H1 (cell line): ENCODE measurements at regions not wholly inside any gene's neighbourhood (a gene's known extent, or its start where the extent isn't known, plus 50 kb on each side); places are given as distances from the start of the nearest gene placed in this dataset.

Source experiments
- CTCF ChIA-PET: fragments of 300-600 bp; sonication (Branson Sonifier 250); formaldehyde crosslinking; loops from one replicate; lab custom pipeline; 2021; ENCODE audit not compliant: partially characterized antibody; lab: Charles Lee
- POLR2A ChIA-PET: fragments of 300-600 bp; sonication (Branson Sonifier 250); formaldehyde crosslinking; loops from one replicate; lab custom pipeline; 2021; ENCODE audit warnings: inconsistent platforms; ENCODE audit not compliant: partially characterized antibody; lab: Charles Lee
- DNase-seq, 2 experiments: peaks; one replicate each; pipeline versions ENCODE4 v3.0.0 to v3.0.0-alpha.2; 2010 to 2022; ENCODE audit warnings: low spot score in 2 of 2, low read depth in 1 of 2, mixed read lengths in 1 of 2
- FAIRE-seq: peaks from 2 replicates; lab custom pipeline; 2011; peaks lifted over from hg19 to GRCh38; lab: Jason Lieb, UNC
- H2AFZ ChIP-seq: 2 replicates; pipeline ENCODE4 v1.8.1; 2012; ENCODE audit warnings: low read length, inconsistent platforms
- H2AK5ac ChIP-seq: 2 replicates; pipeline ENCODE4 v1.6.1; 2013; ENCODE audit warnings: low read depth, low read length
- H2BK120ac ChIP-seq: replicated peaks from 2 replicates; pipeline ENCODE3; 2013; ENCODE audit warnings: low read depth, low read length, inconsistent platforms
- H2BK12ac ChIP-seq: 2 replicates; pipeline ENCODE4 v1.6.1; 2013; ENCODE audit warnings: low read depth, low read length
- H2BK15ac ChIP-seq: 2 replicates; pipeline ENCODE4 v1.6.1; 2013; ENCODE audit warnings: low read length
- H2BK20ac ChIP-seq: 2 replicates; pipeline ENCODE4 v1.6.1; 2013; ENCODE audit warnings: low read length
- H2BK5ac ChIP-seq: 2 replicates; pipeline ENCODE4 v1.6.1; 2013; ENCODE audit warnings: low read depth, low read length
- H3K14ac ChIP-seq: 2 replicates; pipeline ENCODE4 v1.6.1; 2013; ENCODE audit warnings: inconsistent platforms; ENCODE audit not compliant: insufficient read length
- H3K18ac ChIP-seq: 2 replicates; pipeline ENCODE4 v1.6.1; 2013; ENCODE audit warnings: low read length; ENCODE audit errors: extremely low read depth
- H3K23ac ChIP-seq: 2 replicates; pipeline ENCODE4 v1.6.1; 2013; ENCODE audit warnings: inconsistent platforms; ENCODE audit not compliant: insufficient read length
- H3K23me2 ChIP-seq: 2 replicates; pipeline ENCODE4 v1.6.1; 2013; ENCODE audit warnings: low read depth, low read length
- H3K27ac ChIP-seq: 2 replicates; pipeline ENCODE4 v1.6.1; 2011; ENCODE audit warnings: low read depth, low read length, inconsistent platforms
- H3K27me3 ChIP-seq, 4 experiments: replicated peaks in 1 of 4; 1 replicate in 1 of 4; 2 replicates in 3 of 4; pipeline versions ENCODE4 v1.6.1 to v1.8.1; 2011 to 2013; ENCODE audit warnings: low read length in 3 of 4, mild to moderate bottlenecking in 3 of 4, inconsistent platforms in 2 of 4, mixed read lengths in 2 of 4, moderate library complexity in 1 of 4; ENCODE audit not compliant: control insufficient read depth in 3 of 4, insufficient read depth in 3 of 4; ENCODE audit errors: extremely low read depth in 1 of 4
- H3K36me3 ChIP-seq, 4 experiments: 2 replicates each; pipeline versions ENCODE4 v1.6.1 to v1.8.1; 2011 to 2013; ENCODE audit warnings: mild to moderate bottlenecking in 4 of 4, low read length in 3 of 4, moderate library complexity in 2 of 4, control low read depth in 1 of 4, inconsistent platforms in 1 of 4; ENCODE audit not compliant: insufficient read depth in 4 of 4, control insufficient read depth in 2 of 4
- H3K4ac ChIP-seq: replicated peaks from 2 replicates; pipeline ENCODE3; 2013; ENCODE audit warnings: low read length, low read depth, mixed read lengths, inconsistent platforms; ENCODE audit not compliant: insufficient read length
- H3K4me1 ChIP-seq, 4 experiments: replicated peaks in 1 of 4; 1 replicate in 1 of 4; 2 replicates in 3 of 4; pipeline versions ENCODE4 v1.6.1 to v1.8.1; 2011 to 2013; ENCODE audit warnings: low read length in 3 of 4, inconsistent platforms in 2 of 4, mixed read lengths in 1 of 4; ENCODE audit not compliant: insufficient read depth in 4 of 4, control insufficient read depth in 3 of 4
- H3K4me2 ChIP-seq, 2 experiments: 2 replicates each; pipeline versions ENCODE4 v1.6.1 to v1.8.1; 2011 to 2013; ENCODE audit warnings: low read depth in 2 of 2, low read length in 2 of 2, control low read depth in 1 of 2, inconsistent platforms in 1 of 2, mild to moderate bottlenecking in 1 of 2; ENCODE audit not compliant: insufficient read depth in 1 of 2
- H3K4me3 ChIP-seq, 4 experiments: fragments of 200-600, 300-600 bp in 1 of 4; sonication (generic), shearing (Covaris generic), sonication (Bioruptor Twin) in 1 of 4; 2 replicates each; pipeline versions ENCODE4 v1.5.1 to v1.8.1; 2011 to 2016; ENCODE audit warnings: low read length in 4 of 4, low read depth in 3 of 4, control low read depth in 2 of 4, inconsistent platforms in 2 of 4, mild to moderate bottlenecking in 2 of 4, mixed read lengths in 1 of 4, moderate library complexity in 1 of 4; ENCODE audit not compliant: insufficient read depth in 2 of 4; ENCODE audit errors: extremely low read depth in 1 of 4
- H3K56ac ChIP-seq: replicated peaks from 2 replicates; pipeline ENCODE3; 2013; ENCODE audit warnings: low read depth, mild to moderate bottlenecking, mixed read lengths, low read length, inconsistent platforms; ENCODE audit not compliant: insufficient read length
- H3K79me1 ChIP-seq: 2 replicates; pipeline ENCODE4 v1.6.1; 2013; ENCODE audit warnings: low read depth, low read length, control low read depth
- H3K79me2 ChIP-seq, 2 experiments: 2 replicates each; pipeline versions ENCODE4 v1.6.1 to v1.8.1; 2012 to 2013; ENCODE audit warnings: low read length in 2 of 2, mild to moderate bottlenecking in 2 of 2, inconsistent platforms in 1 of 2; ENCODE audit not compliant: insufficient read depth in 2 of 2, control insufficient read depth in 1 of 2
- H3K9ac ChIP-seq, 4 experiments: replicated peaks in 1 of 4; 1 replicate in 1 of 4; 2 replicates in 3 of 4; pipeline versions ENCODE4 v1.6.1 to v1.8.1; 2011 to 2013; ENCODE audit warnings: low read depth in 3 of 4, low read length in 3 of 4, control low read depth in 2 of 4, mild to moderate bottlenecking in 2 of 4, moderate library complexity in 2 of 4, inconsistent platforms in 1 of 4; ENCODE audit errors: extremely low read depth in 1 of 4
- H3K9me3 ChIP-seq, 2 experiments: 2 replicates each; pipeline versions ENCODE4 v1.6.1 to v1.8.1; 2012 to 2013; ENCODE audit warnings: mild to moderate bottlenecking in 2 of 2, moderate library complexity in 2 of 2, control low read depth in 1 of 2, inconsistent platforms in 1 of 2, low read depth in 1 of 2, low read length in 1 of 2, mixed read lengths in 1 of 2; ENCODE audit not compliant: insufficient read depth in 2 of 2
- H4K20me1 ChIP-seq, 2 experiments: replicated peaks in 1 of 2; 2 replicates each; pipeline versions ENCODE3 to v1.8.1; 2011 to 2013; ENCODE audit warnings: inconsistent platforms in 2 of 2, low read length in 2 of 2, mild to moderate bottlenecking in 1 of 2; ENCODE audit not compliant: insufficient read depth in 2 of 2, control insufficient read depth in 1 of 2
- H4K5ac ChIP-seq: 2 replicates; pipeline ENCODE4 v1.6.1; 2013; ENCODE audit warnings: low read length, low read depth, mixed read lengths, inconsistent platforms; ENCODE audit not compliant: insufficient read length
- H4K8ac ChIP-seq: 2 replicates; pipeline ENCODE4 v1.8.0; 2013; ENCODE audit warnings: mild to moderate bottlenecking, moderate library complexity, low read length, inconsistent platforms; ENCODE audit not compliant: insufficient read depth; ENCODE audit errors: extremely low read depth
- H4K91ac ChIP-seq: replicated peaks from 2 replicates; pipeline ENCODE3; 2013; ENCODE audit warnings: low read length, mixed read lengths, inconsistent platforms; ENCODE audit not compliant: insufficient read length
- CBX8 ChIP-seq: fragments of 300-800, 300-1000 bp; sonication (generic); IDR thresholded peaks from 2 replicates; pipeline ENCODE4 v1.7.1; 2016; ENCODE audit warnings: low read depth, low read length, borderline replicate concordance
- CHD2 ChIP-seq: IDR thresholded peaks from 2 replicates; pipeline ENCODE4 v1.6.1; 2012; ENCODE audit warnings: low read length, improper control_type of control experiment
- EP300 ChIP-seq, 2 experiments: IDR thresholded peaks; 1 replicate in 1 of 2; 2 replicates in 1 of 2; pipeline ENCODE4 v1.6.1; 2011 to 2012; ENCODE audit warnings: low read depth in 2 of 2, low read length in 2 of 2, mild to moderate bottlenecking in 2 of 2, borderline replicate concordance in 1 of 2, inconsistent platforms in 1 of 2, moderate library complexity in 1 of 2
- GABPA ChIP-seq: IDR thresholded peaks from 2 replicates; pipeline ENCODE4 v1.6.1; 2011; ENCODE audit warnings: mild to moderate bottlenecking, low read length, moderate library complexity, borderline replicate concordance; ENCODE audit not compliant: insufficient read depth
- JUN ChIP-seq: IDR thresholded peaks from 2 replicates; pipeline ENCODE4 v1.6.1; 2011; ENCODE audit warnings: low read depth, mild to moderate bottlenecking, improper control_type of control experiment, low read length
- MAFK ChIP-seq: IDR thresholded peaks from 2 replicates; pipeline ENCODE4 v1.6.1; 2012; ENCODE audit warnings: low read depth, mild to moderate bottlenecking, improper control_type of control experiment, low read length
- POLR2A ChIP-seq, 2 experiments: IDR thresholded peaks; 1 replicate in 1 of 2; 2 replicates in 1 of 2; pipeline ENCODE4 v1.6.1; 2011; ENCODE audit warnings: low read depth in 2 of 2, low read length in 2 of 2, mild to moderate bottlenecking in 2 of 2; ENCODE audit errors: control extremely low read depth in 1 of 2
- POU5F1 ChIP-seq: IDR thresholded peaks from 2 replicates; pipeline ENCODE4 v1.6.1; 2011; ENCODE audit warnings: low read depth, mild to moderate bottlenecking, low read length, moderate library complexity
- SAP30 ChIP-seq: fragments of 300-600 bp; sonication (generic); IDR thresholded peaks from 2 replicates; pipeline ENCODE4 v1.7.1; 2012; ENCODE audit warnings: low read length, moderate library complexity, mild to moderate bottlenecking, inconsistent platforms; ENCODE audit not compliant: insufficient read depth, insufficient replicate concordance
- SIN3A ChIP-seq, 2 experiments: IDR thresholded peaks in 1 of 2; conservative IDR thresholded peaks in 1 of 2; 2 replicates each; pipeline ENCODE4 v1.6.1; 2011 to 2012; ENCODE audit warnings: low read length in 2 of 2, improper control_type of control experiment in 1 of 2, low read depth in 1 of 2, mild to moderate bottlenecking in 1 of 2
- SIX5 ChIP-seq: IDR thresholded peaks from 2 replicates; pipeline ENCODE4 v1.6.1; 2011; ENCODE audit warnings: mild to moderate bottlenecking, low read depth, low read length
- SP2 ChIP-seq: IDR thresholded peaks from 2 replicates; pipeline ENCODE4 v1.6.1; 2012; ENCODE audit warnings: mild to moderate bottlenecking, low read length, inconsistent platforms
- TBP ChIP-seq: IDR thresholded peaks from 2 replicates; pipeline ENCODE4 v1.6.1; 2011; ENCODE audit warnings: low read depth, low read length, improper control_type of control experiment
- TCF12 ChIP-seq: IDR thresholded peaks from 2 replicates; pipeline ENCODE4 v1.6.1; 2011; ENCODE audit warnings: low read depth, mild to moderate bottlenecking, low read length
- WGBS, 2 experiments: shearing (Covaris generic) in 1 of 2; methylation state at CpG; one replicate each; pipeline versions ENCODE4 v1.1.6 to v1.1.7; 2013 to 2015; ENCODE audit warnings: low lambda C conversion rate in 2 of 2, mixed read lengths in 2 of 2, inconsistent platforms in 1 of 2, low coverage in 1 of 2, missing lambda C conversion rate in 1 of 2; ENCODE audit not compliant: insufficient replicate concordance in 2 of 2, insufficient coverage in 1 of 2, insufficient read length in 1 of 2; ENCODE audit errors: extremely low coverage in 1 of 2, missing lambda C conversion rate in 1 of 2; 5-methylcytosine and 5-hydroxymethylcytosine counted together

DNA sequence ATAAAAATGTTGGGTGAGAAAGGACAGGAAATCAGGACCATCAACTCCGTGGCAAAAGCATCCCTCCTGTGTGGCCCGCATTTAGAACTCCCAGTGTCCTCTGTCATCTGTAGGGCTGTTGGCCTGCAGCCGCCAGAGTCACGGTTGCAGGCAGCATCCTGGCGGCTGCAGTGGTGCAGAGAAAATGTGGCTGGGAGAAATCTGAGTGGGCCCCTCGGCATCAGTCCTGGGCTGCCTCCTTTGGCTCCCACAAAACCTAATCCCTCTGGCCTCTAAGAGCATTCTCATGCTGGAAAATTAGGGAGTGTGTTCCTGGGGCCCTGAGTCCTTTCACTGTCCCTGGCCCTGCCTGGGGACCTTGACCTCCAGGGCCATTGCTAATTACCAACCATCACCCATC, 121.9 kb downstream of the WT1 start:
- no peak overlapping the region for H3K23ac ChIP-seq
- no peaks in the 10 kb centered on the region for H3K23me2 ChIP-seq
- POLR2A ChIA-PET = interaction anchor here (2.1 kb wide), 1 partner anchor 21 kb away, joined by 5 read pairs; no protein-coding TSS in a partner anchor
- H2AK5ac ChIP-seq = no peak overlapping the region
- H2AFZ ChIP-seq = peak overlapping the region; percentile 95
- no peaks in the 10 kb centered on the region for H3K79me2 ChIP-seq
- no peak for DNase-seq
- no peaks in the 10 kb centered on the region for H4K20me1 ChIP-seq
- H3K4me1 ChIP-seq = peaks cover 2 to 7% (median 5%) of the 10 kb centered on the region in 4 experiments; a peak in 6 of 7 replicates
- no peak overlapping the region for H3K27ac ChIP-seq
- H2BK120ac ChIP-seq = no peak overlapping the region
- H2BK20ac ChIP-seq = no peak overlapping the region
- no peak overlapping the region for H4K5ac ChIP-seq
- H2BK5ac ChIP-seq = no peak overlapping the region
- H3K9ac ChIP-seq = no peak overlapping the region
- H3K36me3 ChIP-seq = no peaks in the 10 kb centered on the region
- no peak for FAIRE-seq
- H2BK15ac ChIP-seq = no peak overlapping the region
- H3K4ac ChIP-seq = no peak overlapping the region
- no peaks in the 10 kb centered on the region for H3K9me3 ChIP-seq
- no peaks in the 10 kb centered on the region for H3K27me3 ChIP-seq
- H3K79me1 ChIP-seq = no peaks in the 10 kb centered on the region
- H3K14ac ChIP-seq = no peak overlapping the region
- WGBS, 2 experiments = 80% methylated on average over 6 of the region's 6 CpGs; no CpG with 5 or more reads in 1 of the 2 experiments
- no peak for TF ChIP-seq EP300 (IDR thresholded peaks at IDR 0.05; ENCODE audit: borderline replicate concordance in 1 of 2, low read depth in 2 of 2, low read length in 2 of 2)
- no peak for TF ChIP-seq POLR2A (IDR thresholded peaks at IDR 0.05; ENCODE audit: control extremely low read depth in 1 of 2, low read depth in 2 of 2, low read length in 2 of 2)
- no peak for TF ChIP-seq SIX5
- no peak for TF ChIP-seq MAFK
- TF ChIP-seq SIN3A (conservative IDR thresholded peaks at IDR 0.05 in 1 of 2, IDR thresholded peaks at IDR 0.05 in 1 of 2; ENCODE audit: low read depth in 1 of 2, low read length in 2 of 2) = no peak
- TF ChIP-seq TCF12 = no peak
- TF ChIP-seq SAP30 = no peak
- TF ChIP-seq POU5F1 = no peak
- no peak for TF ChIP-seq CHD2
- no peak for TF ChIP-seq CBX8
- no peak for TF ChIP-seq GABPA
- no peak for TF ChIP-seq JUN
- no peak for TF ChIP-seq TBP
- no peak for TF ChIP-seq SP2
- TF ChIP-seq, all 59 proteins: peak for 0
- Histone ChIP-seq H4K91ac (no peak overlapping the region), H3K18ac (no peak overlapping the region), H3K56ac (no peak overlapping the region), H2BK12ac (no peak overlapping the region), H3K4me2 (peak overlapping the region in 1 of 2 experiments; percentile 56; a peak in 1 of 4 replicates), H4K8ac (no peak overlapping the region), H3K4me3 (no peak overlapping the region; a peak in 1 of 8 replicates)
- CTCF ChIA-PET = interaction anchor here (1.0 to 3.3 kb wide), 13 partner anchors 8 to 334 kb away, joined by 3 to 28 read pairs (median 4); no protein-coding TSS in a partner anchor
